H9 (cell line): ENCODE measurements at regions not wholly inside any gene's neighbourhood (a gene's known extent, or its start where the extent isn't known, plus 50 kb on each side); places are given as distances from the start of the nearest gene placed in this dataset.

Source experiments
- DNase-seq: peaks from one replicate; pipeline ENCODE4 v3.0.0-alpha.2; 2017
- H2AFZ ChIP-seq: one replicate; pipeline ENCODE4 v1.6.1; 2013; ENCODE audit warnings: mild to moderate bottlenecking, low read length, control low read depth, moderate library complexity
- H2AK5ac ChIP-seq: 2 replicates; pipeline ENCODE4 v1.6.1; 2013; ENCODE audit warnings: low read length, control low read depth, mixed read lengths; ENCODE audit not compliant: insufficient read length
- H2BK120ac ChIP-seq: one replicate; pipeline ENCODE4 v1.6.1; 2013; ENCODE audit warnings: low read depth, mild to moderate bottlenecking, low read length, control low read depth, inconsistent platforms; ENCODE audit not compliant: poor library complexity, severe bottlenecking
- H2BK12ac ChIP-seq: 2 replicates; pipeline ENCODE4 v1.6.1; 2013; ENCODE audit warnings: low read length, control low read depth, mixed read lengths, low read depth; ENCODE audit not compliant: insufficient read length
- H2BK15ac ChIP-seq: 2 replicates; pipeline ENCODE4 v1.6.1; 2013; ENCODE audit warnings: low read depth, low read length, control low read depth
- H2BK20ac ChIP-seq: one replicate; pipeline ENCODE4 v1.6.1; 2013; ENCODE audit warnings: low read depth, mild to moderate bottlenecking, low read length, control low read depth, inconsistent platforms; ENCODE audit not compliant: poor library complexity, severe bottlenecking
- H2BK5ac ChIP-seq: 2 replicates; pipeline ENCODE4 v1.6.1; 2013; ENCODE audit warnings: low read length, control low read depth, mixed read lengths; ENCODE audit not compliant: insufficient read length
- H3K14ac ChIP-seq: 2 replicates; pipeline ENCODE4 v1.6.1; 2013; ENCODE audit warnings: low read length, control low read depth; ENCODE audit not compliant: insufficient read depth
- H3K18ac ChIP-seq: 2 replicates; pipeline ENCODE4 v1.6.1; 2013; ENCODE audit warnings: low read depth, mild to moderate bottlenecking, mixed read lengths, low read length, control low read depth; ENCODE audit not compliant: insufficient read length
- H3K23ac ChIP-seq: 2 replicates; pipeline ENCODE4 v1.6.1; 2013; ENCODE audit warnings: low read length, control low read depth, mixed read lengths, low read depth; ENCODE audit not compliant: insufficient read length
- H3K23me2 ChIP-seq: 2 replicates; pipeline ENCODE4 v1.6.1; 2013; ENCODE audit warnings: low read depth, mild to moderate bottlenecking, mixed read lengths, low read length, control low read depth; ENCODE audit not compliant: insufficient read length, poor library complexity, severe bottlenecking
- H3K27ac ChIP-seq: 2 replicates; pipeline ENCODE4 v1.5.1; 2013; ENCODE audit warnings: low read length, control low read depth, mixed read lengths, low read depth; ENCODE audit not compliant: insufficient read length
- H3K27me3 ChIP-seq: 2 replicates; pipeline ENCODE4 v1.6.1; 2013; ENCODE audit warnings: low read length, control low read depth, inconsistent platforms; ENCODE audit not compliant: insufficient read depth
- H3K4ac ChIP-seq: 2 replicates; pipeline ENCODE4 v1.6.1; 2013; ENCODE audit warnings: low read depth, mild to moderate bottlenecking, control low read depth, inconsistent platforms, low read length, moderate library complexity
- H3K4me1 ChIP-seq: 2 replicates; pipeline ENCODE4 v1.6.1; 2013; ENCODE audit warnings: low read length, control low read depth, inconsistent platforms; ENCODE audit not compliant: insufficient read depth
- H3K4me2 ChIP-seq: 2 replicates; pipeline ENCODE4 v1.6.1; 2013; ENCODE audit warnings: low read length, control low read depth, mixed read lengths; ENCODE audit not compliant: insufficient read length, insufficient read depth
- H3K56ac ChIP-seq: 2 replicates; pipeline ENCODE4 v1.6.1; 2013; ENCODE audit warnings: low read depth, mild to moderate bottlenecking, mixed read lengths, low read length, control low read depth; ENCODE audit not compliant: insufficient read length
- H3K79me1 ChIP-seq: 2 replicates; pipeline ENCODE4 v1.6.1; 2013; ENCODE audit warnings: low read depth, mild to moderate bottlenecking, moderate library complexity, low read length, control low read depth, inconsistent platforms; ENCODE audit not compliant: insufficient read depth, poor library complexity, severe bottlenecking
- H3K79me2 ChIP-seq: 2 replicates; pipeline ENCODE4 v1.6.1; 2013; ENCODE audit warnings: low read length, control low read depth, inconsistent platforms; ENCODE audit not compliant: insufficient read depth
- H3K9ac ChIP-seq: 2 replicates; pipeline ENCODE4 v1.6.1; 2013; ENCODE audit warnings: low read length, control low read depth, mixed read lengths; ENCODE audit not compliant: insufficient read length; ENCODE audit errors: extremely low read depth
- H3K9me3 ChIP-seq: one replicate; pipeline ENCODE4 v1.6.1; 2013; ENCODE audit warnings: low read depth, low read length, inconsistent platforms; ENCODE audit not compliant: control insufficient read depth
- H3T11ph ChIP-seq: one replicate; pipeline ENCODE4 v1.6.1; 2013; ENCODE audit warnings: mild to moderate bottlenecking, low read length, control low read depth, inconsistent platforms
- H4K20me1 ChIP-seq: one replicate; pipeline ENCODE4 v1.6.1; 2013; ENCODE audit not compliant: control insufficient read depth, insufficient read length, insufficient read depth
- H4K5ac ChIP-seq: 2 replicates; pipeline ENCODE4 v1.6.1; 2013; ENCODE audit warnings: low read depth, mild to moderate bottlenecking, mixed read lengths, low read length, control low read depth; ENCODE audit not compliant: insufficient read length
- H4K8ac ChIP-seq: replicated peaks from 2 replicates; pipeline ENCODE4 v1.6.1; 2013; ENCODE audit warnings: low read length, control low read depth, mixed read lengths, low read depth; ENCODE audit not compliant: insufficient read length
- H4K91ac ChIP-seq: 2 replicates; pipeline ENCODE4 v1.6.1; 2013; ENCODE audit warnings: low read depth, mild to moderate bottlenecking, moderate library complexity, mixed read lengths, low read length, control low read depth; ENCODE audit not compliant: insufficient read length
- H3K27ac Mint-ChIP-seq, 3 experiments: 2 replicates in 2 of 3; 3 replicates in 1 of 3; pipeline ENCODE4 v1.8.0; 2020 to 2021; ENCODE audit warnings: mixed read lengths in 3 of 3, mild to moderate bottlenecking in 1 of 3, moderate library complexity in 1 of 3
- H3K27me3 Mint-ChIP-seq: 2 replicates; pipeline ENCODE4 v1.8.0; 2021; ENCODE audit warnings: low read depth, mild to moderate bottlenecking, moderate library complexity, mixed read lengths
- H3K36me3 Mint-ChIP-seq, 3 experiments: 2 replicates in 2 of 3; 3 replicates in 1 of 3; pipeline ENCODE4 v1.8.0; 2020 to 2021; ENCODE audit warnings: low read depth in 3 of 3, mixed read lengths in 3 of 3; ENCODE audit not compliant: insufficient read depth in 1 of 3
- H3K4me1 Mint-ChIP-seq, 2 experiments: 2 replicates each; pipeline ENCODE4 v1.8.0; 2020; ENCODE audit warnings: mixed read lengths in 2 of 2
- H3K4me3 Mint-ChIP-seq, 2 experiments: 2 replicates in 1 of 2; 3 replicates in 1 of 2; pipeline ENCODE4 v1.8.0; 2020 to 2021; ENCODE audit warnings: mild to moderate bottlenecking in 2 of 2, mixed read lengths in 2 of 2, moderate library complexity in 1 of 2
- H3K9me3 Mint-ChIP-seq, 2 experiments: 2 replicates in 1 of 2; 3 replicates in 1 of 2; pipeline ENCODE4 v1.8.0; 2020; ENCODE audit warnings: mild to moderate bottlenecking in 2 of 2, mixed read lengths in 2 of 2, moderate library complexity in 1 of 2
- WGBS: extraction: QIAGEN DNeasy Blood & Tissue Kit; methylation state at CpG from one replicate; pipeline ENCODE4 v1.1.7; 2013; ENCODE audit warnings: missing lambda C conversion rate, low lambda C conversion rate, mixed read lengths; ENCODE audit not compliant: insufficient read length; ENCODE audit errors: extremely low coverage; 5-methylcytosine and 5-hydroxymethylcytosine counted together
- TF ChIP-seq, protein P1 (sequence below): fragments of 200-600 bp; sonication (generic); conservative IDR thresholded peaks from 3 replicates; pipeline ENCODE4 v1.8.0; 2021; ENCODE audit warnings: antibody characterized with exemption, mild to moderate bottlenecking

DNA sequence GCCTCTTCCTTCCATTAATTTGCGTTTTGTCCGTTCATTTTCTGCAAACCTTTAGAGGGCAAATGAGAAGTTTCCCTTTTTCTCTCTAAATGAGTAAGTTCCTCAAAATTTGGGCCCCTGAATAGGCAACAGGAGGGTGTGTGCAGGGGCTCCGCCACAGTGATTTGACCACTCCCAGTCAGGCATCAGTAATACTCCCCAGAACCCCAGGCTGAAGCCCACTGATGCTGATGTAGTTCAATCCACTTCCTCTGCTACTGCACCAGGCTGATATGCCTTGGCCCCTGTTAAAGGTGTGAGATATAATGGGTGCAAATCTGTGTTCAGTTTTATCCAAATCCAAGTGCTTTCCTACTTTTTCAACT lies 1150.0 kb downstream of the RPIA start:
- Histone ChIP-seq H2BK12ac (no peak overlapping the region), H3K79me2 (no peaks in the 10 kb centered on the region), H3K9me3 (peaks cover 31% of the 10 kb centered on the region), H3K23ac (no peak overlapping the region), H2BK5ac (no peak overlapping the region), H3K56ac (no peak overlapping the region), H2BK120ac (no peak overlapping the region), H3K27me3 (no peaks in the 10 kb centered on the region), H4K20me1 (no peaks in the 10 kb centered on the region), H2BK20ac (no peak overlapping the region), H3K14ac (no peak overlapping the region), H3T11ph (no peak overlapping the region), H3K79me1 (no peaks in the 10 kb centered on the region), H3K27ac (no peak overlapping the region), H2AK5ac (no peak overlapping the region), H4K8ac (no peak overlapping the region), H2AFZ (no peak overlapping the region), H3K4me1 (no peaks in the 10 kb centered on the region), H4K5ac (no peak overlapping the region), H4K91ac (no peak overlapping the region), H3K9ac (no peak overlapping the region), H2BK15ac (no peak overlapping the region), H3K4me2 (no peak overlapping the region), H3K23me2 (no peaks in the 10 kb centered on the region), H3K18ac (no peak overlapping the region), H3K4ac (no peak overlapping the region)
- H3K27ac Mint-ChIP-seq: no peak overlapping the region
- DNase-seq: no peak
- TF ChIP-seq, protein P1, sequence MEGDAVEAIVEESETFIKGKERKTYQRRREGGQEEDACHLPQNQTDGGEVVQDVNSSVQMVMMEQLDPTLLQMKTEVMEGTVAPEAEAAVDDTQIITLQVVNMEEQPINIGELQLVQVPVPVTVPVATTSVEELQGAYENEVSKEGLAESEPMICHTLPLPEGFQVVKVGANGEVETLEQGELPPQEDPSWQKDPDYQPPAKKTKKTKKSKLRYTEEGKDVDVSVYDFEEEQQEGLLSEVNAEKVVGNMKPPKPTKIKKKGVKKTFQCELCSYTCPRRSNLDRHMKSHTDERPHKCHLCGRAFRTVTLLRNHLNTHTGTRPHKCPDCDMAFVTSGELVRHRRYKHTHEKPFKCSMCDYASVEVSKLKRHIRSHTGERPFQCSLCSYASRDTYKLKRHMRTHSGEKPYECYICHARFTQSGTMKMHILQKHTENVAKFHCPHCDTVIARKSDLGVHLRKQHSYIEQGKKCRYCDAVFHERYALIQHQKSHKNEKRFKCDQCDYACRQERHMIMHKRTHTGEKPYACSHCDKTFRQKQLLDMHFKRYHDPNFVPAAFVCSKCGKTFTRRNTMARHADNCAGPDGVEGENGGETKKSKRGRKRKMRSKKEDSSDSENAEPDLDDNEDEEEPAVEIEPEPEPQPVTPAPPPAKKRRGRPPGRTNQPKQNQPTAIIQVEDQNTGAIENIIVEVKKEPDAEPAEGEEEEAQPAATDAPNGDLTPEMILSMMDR: no peak
- H3K27me3 Mint-ChIP-seq: peaks cover 18% of the 10 kb centered on the region
- no peaks in the 10 kb centered on the region for H3K4me1 Mint-ChIP-seq
- no CpG with 5 or more reads among the region's 3 CpGs for WGBS
- H3K4me3 Mint-ChIP-seq: no peak overlapping the region
- peaks cover 33 to 49% (median 33%) of the 10 kb centered on the region in 3 experiments for H3K36me3 Mint-ChIP-seq
- H3K9me3 Mint-ChIP-seq: peaks cover 32% of the 10 kb centered on the region in 2 experiments
